Testis (tissue), 2 donors: ENCODE measurements at regions not wholly inside any gene's neighbourhood (a gene's known extent, or its start where the extent isn't known, plus 50 kb on each side); places are given as distances from the start of the nearest gene placed in this dataset.

Experiments
- DNase-seq: peaks from one replicate; pipeline ENCODE4 v3.0.0-alpha.2; 2019
- H3K27ac ChIP-seq, 2 donors: fragments of 200-600 bp; sonication (generic); one replicate each; pipeline ENCODE4 v1.5.1; 2019
- H3K27me3 ChIP-seq: fragments of 200-600 bp; sonication (generic); one replicate; pipeline ENCODE4 v1.5.1; 2019
- H3K36me3 ChIP-seq: fragments of 200-600 bp; sonication (generic); one replicate; pipeline ENCODE4 v1.5.1; 2017; ENCODE audit warnings: low read depth; ENCODE audit errors: missing control alignments
- H3K4me1 ChIP-seq: fragments of 200-600 bp; sonication (generic); one replicate; pipeline ENCODE4 v1.5.1; 2019
- H3K4me3 ChIP-seq, 2 donors: fragments of 200-600 bp; sonication (generic); one replicate each; pipeline ENCODE4 v1.5.1; 2017 to 2019
- H3K9me3 ChIP-seq: fragments of 200-600 bp; sonication (generic); one replicate; pipeline ENCODE4 v1.5.1; 2017
- POLR2A ChIP-seq: fragments of 450-650 bp; IDR thresholded peaks from one replicate; pipeline ENCODE4 v1.6.1; 2017; ENCODE audit warnings: antibody characterized with exemption, mild to moderate bottlenecking, moderate library complexity
- WGBS, 2 donors: methylation state at CpG; one replicate each; pipeline ENCODE4 v1.1.5; 2018; 5-methylcytosine and 5-hydroxymethylcytosine counted together
- intact Hi-C: fragments of 100-400 bp; cut with DNase I; formaldehyde crosslinking; loops from one replicate; pipeline ENCODE4 v1.15.1; 2023; ENCODE audit warnings: low total_unique reads
- TF ChIP-seq, protein P1 (sequence below), 3 experiments: fragments of 450-650 bp in 2 of 3; fragments of 200-600 bp in 1 of 3; sonication (generic) in 1 of 3; IDR thresholded peaks; one replicate each; pipeline ENCODE4 v1.5.1; 2016 to 2019; ENCODE audit warnings: antibody characterized with exemption in 3 of 3, mild to moderate bottlenecking in 2 of 3, moderate library complexity in 1 of 3

DNA sequence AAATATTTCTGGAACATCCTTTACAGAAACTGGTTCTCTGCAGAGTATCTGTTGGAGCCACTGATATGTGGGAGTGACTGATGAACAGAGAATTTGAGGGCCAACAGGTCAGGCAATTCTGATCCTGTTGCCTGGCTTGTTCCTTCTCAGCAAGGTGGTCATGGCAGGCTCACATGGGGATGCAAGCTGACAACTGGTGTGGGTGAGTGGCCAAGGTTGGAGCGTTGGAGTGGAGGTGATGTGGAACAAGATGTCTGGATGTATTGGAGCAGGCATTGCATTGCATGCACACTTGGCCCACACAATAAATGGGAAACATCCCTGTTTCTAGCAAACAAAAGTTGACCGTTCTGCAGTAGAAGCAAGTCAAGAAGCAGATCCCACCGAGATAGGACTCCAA is 380.7 kb downstream of the ZNF536 start:
- Histone ChIP-seq H3K27ac (no peak overlapping the region), H3K36me3 (no peaks in the 10 kb centered on the region), H3K4me3 (no peak overlapping the region), H3K27me3 (no peaks in the 10 kb centered on the region), H3K4me1 (no peaks in the 10 kb centered on the region), H3K9me3 (no peaks in the 10 kb centered on the region)
- TF ChIP-seq POLR2A, result no peak
- TF ChIP-seq, protein P1, sequence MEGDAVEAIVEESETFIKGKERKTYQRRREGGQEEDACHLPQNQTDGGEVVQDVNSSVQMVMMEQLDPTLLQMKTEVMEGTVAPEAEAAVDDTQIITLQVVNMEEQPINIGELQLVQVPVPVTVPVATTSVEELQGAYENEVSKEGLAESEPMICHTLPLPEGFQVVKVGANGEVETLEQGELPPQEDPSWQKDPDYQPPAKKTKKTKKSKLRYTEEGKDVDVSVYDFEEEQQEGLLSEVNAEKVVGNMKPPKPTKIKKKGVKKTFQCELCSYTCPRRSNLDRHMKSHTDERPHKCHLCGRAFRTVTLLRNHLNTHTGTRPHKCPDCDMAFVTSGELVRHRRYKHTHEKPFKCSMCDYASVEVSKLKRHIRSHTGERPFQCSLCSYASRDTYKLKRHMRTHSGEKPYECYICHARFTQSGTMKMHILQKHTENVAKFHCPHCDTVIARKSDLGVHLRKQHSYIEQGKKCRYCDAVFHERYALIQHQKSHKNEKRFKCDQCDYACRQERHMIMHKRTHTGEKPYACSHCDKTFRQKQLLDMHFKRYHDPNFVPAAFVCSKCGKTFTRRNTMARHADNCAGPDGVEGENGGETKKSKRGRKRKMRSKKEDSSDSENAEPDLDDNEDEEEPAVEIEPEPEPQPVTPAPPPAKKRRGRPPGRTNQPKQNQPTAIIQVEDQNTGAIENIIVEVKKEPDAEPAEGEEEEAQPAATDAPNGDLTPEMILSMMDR (IDR thresholded peaks at IDR 0.05), result no peak
- 84 to 94% methylated on average over 3 of the region's 3 CpGs for WGBS, 2 donors
- DNase-seq, result no peak
- intact Hi-C loops, result no loop called here

DNA sequence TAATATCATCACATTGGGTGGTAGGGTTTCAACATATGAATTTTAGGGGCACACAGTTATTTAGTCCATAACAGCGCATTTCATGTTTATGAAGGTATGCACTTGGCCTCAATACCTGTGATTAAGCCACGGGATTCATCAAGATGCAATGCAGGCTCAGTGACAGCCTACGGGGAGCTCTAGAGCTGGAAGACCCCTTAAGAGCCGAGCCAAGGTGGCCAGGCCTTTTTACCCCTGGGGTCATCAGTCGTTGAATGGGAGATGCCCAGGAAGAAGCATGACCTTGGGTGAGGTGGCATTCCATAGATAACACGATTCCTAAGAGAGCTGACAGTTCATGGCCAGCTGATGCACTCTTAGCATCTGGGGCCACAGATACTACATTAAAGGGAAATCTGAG is 380.0 kb downstream of the ZNF536 start:
- DNase-seq, result no peak
- Histone ChIP-seq H3K4me1 (no peaks in the 10 kb centered on the region), H3K4me3 (no peak overlapping the region), H3K9me3 (no peaks in the 10 kb centered on the region), H3K36me3 (no peaks in the 10 kb centered on the region), H3K27me3 (no peaks in the 10 kb centered on the region), H3K27ac (no peak overlapping the region)
- TF ChIP-seq, protein P1 (IDR thresholded peaks at IDR 0.05), result no peak
- TF ChIP-seq POLR2A, result no peak
- intact Hi-C loops, result no loop called here
- WGBS, 2 donors, result 72 to 82% methylated on average over 6 of the region's 6 CpGs

DNA sequence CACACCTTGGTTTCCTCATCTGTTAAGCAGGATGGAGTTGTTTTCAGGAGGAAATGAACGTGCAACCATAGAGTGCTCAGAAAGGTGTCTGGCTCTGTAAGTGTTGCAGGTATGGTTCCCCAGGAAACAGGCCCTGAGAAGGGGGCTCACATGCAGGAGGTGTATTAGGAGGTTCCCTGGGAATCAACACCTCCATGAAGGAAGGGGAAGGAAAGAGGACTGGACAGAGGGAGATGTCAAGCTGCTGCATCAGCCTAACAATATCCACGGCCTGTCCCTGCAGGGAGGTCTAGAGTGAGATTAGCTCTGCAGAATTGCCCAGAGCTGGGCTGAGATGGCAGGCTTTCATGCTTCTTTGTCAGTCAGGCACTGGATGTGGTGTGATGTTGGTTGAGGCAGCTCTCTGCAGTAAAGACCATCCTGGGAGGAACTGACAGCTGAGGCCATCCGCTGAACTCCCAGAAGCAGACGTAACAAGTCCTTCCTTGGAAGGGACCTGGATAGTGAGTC is 373.3 kb downstream of the ZNF536 start:
- intact Hi-C loops, result no loop called here
- Histone ChIP-seq H3K36me3 (no peaks in the 10 kb centered on the region), H3K9me3 (no peaks in the 10 kb centered on the region), H3K27ac (no peak overlapping the region), H3K4me3 (no peak overlapping the region), H3K4me1 (no peaks in the 10 kb centered on the region), H3K27me3 (no peaks in the 10 kb centered on the region)
- TF ChIP-seq POLR2A, result no peak
- TF ChIP-seq, protein P1 (IDR thresholded peaks at IDR 0.05), result no peak
- no peak for DNase-seq
- 94 to 95% methylated on average over 4 of the region's 4 CpGs for WGBS, 2 donors

DNA sequence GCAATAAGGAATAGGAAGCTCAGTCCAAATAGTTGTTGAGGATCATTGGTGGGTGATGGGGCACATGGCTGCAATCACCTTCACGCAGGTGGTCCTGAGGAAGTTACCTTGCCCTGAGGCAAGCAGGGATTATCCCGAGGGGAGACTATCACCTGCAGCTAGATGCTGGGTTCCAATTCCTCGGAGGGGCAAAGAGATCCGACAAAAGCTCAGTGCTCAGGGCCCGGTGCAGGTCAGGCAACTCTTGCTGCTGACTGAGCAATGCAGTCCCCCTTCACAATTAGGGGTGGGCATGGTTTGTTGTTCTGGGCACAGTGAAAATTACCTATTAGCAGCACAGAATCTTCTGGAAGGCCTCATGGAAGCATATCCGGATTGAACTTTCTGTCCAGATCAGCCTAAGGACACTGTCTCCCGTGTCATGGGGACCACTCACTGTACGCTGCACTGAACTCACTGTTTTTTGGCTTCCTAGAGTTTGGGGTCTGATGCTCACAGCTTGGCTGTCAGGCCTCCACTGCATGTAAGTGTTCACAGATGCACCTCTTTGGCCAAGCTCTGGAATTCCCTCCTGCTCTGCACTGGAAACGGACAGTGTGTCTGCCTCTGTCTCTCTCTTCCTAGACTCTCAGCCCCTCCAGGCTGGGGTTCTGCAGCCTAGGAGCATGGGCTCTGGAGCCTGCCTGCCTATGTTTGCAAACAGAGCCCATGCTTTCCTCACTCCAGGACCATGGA is 372.7 kb downstream of the ZNF536 start:
- intact Hi-C loops, result no loop called here
- Histone ChIP-seq H3K36me3 (no peaks in the 10 kb centered on the region), H3K4me3 (no peak overlapping the region), H3K9me3 (no peaks in the 10 kb centered on the region), H3K27me3 (no peaks in the 10 kb centered on the region), H3K4me1 (no peaks in the 10 kb centered on the region), H3K27ac (no peak overlapping the region)
- 87 to 94% methylated on average over 8 to 9 of the region's 9 CpGs for WGBS, 2 donors
- no peak for DNase-seq
- TF ChIP-seq POLR2A, result no peak
- TF ChIP-seq, protein P1 (IDR thresholded peaks at IDR 0.05), result no peak

DNA sequence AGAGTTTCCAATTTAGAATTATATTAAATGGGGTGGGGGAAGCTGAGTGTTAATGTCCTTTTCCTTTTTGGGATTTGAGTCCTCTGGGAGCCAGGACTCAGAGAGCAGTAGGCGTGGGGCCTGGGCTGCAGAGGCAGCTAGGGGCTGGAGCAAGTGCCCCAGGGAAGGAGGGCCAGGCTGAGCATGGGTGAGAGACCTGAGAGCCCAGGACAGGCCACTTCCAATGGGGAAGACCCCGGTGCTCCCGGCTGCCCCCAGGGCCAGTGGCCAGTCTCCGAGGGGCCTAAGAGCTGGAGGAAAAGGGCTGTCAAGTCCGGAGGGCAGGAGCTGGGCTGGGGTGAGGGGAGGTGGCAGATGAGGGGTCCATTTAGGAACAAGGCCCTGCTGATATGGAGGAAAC is 371.5 kb downstream of the ZNF536 start:
- H3K9me3 ChIP-seq, result no peaks in the 10 kb centered on the region
- no peaks in the 10 kb centered on the region for H3K27me3 ChIP-seq
- intact Hi-C loops, result no loop called here
- H3K4me1 ChIP-seq, result no peaks in the 10 kb centered on the region
- 83 to 92% methylated on average over 5 of the region's 5 CpGs for WGBS, 2 donors
- DNase-seq, result no peak
- TF ChIP-seq, protein P1 (IDR thresholded peaks at IDR 0.05), result no peak
- no peak for TF ChIP-seq POLR2A
- no peak overlapping the region for H3K27ac ChIP-seq
- H3K4me3 ChIP-seq, result no peak overlapping the region
- H3K36me3 ChIP-seq, result no peaks in the 10 kb centered on the region
